GM20431 (cell line): ENCODE measurements at regions not wholly inside any gene's neighbourhood (a gene's known extent, or its start where the extent isn't known, plus 50 kb on each side); places are given as distances from the start of the nearest gene placed in this dataset.

Experiments used
- in situ Hi-C: fragments of 300-500 bp; cut with MseI, MboI; formaldehyde crosslinking; loops from one replicate; pipeline ENCODE4 v1.15.0; 2020; ENCODE audit warnings: low sequenced_read_pairs; ENCODE audit not compliant: unreplicated experiment

DNA sequence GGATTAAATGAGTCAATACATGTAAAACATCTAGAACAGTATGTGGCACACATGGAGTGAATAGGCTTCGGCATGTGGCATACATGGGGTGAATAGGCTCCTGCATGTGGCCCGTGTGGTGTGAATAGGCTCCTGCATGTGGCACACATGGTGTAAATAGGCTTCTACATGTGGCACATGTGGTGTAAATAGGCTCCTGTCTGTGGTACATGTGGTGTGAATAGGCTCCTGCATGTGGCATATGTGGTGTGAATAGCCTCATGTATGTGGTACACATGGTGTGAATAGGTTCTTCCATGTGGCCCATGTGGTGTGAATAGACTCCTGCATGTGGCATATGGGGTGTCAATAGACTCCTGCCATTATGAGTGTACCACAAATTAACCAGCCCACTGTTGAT lies 219.1 kb upstream of the KIRREL3 start:
- in situ Hi-C loops = no loop called here

DNA sequence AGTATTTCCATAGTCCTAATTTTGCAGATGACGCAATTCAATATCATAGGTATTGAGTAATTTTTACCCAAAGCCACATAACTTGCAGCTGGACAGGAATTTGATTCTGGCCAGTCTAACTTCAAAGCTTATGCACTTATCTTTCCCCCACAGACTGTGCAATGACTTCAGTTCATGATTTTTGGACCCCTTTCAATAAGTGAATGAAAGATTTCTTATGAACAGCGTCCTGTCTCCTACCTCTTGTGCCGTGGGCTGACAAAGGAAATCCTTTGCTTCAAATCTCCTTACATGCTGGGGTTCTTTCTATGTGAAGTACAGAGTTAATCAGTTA lies 217.7 kb upstream of the KIRREL3 start:
- in situ Hi-C loops = no loop called here

GRCh38 chr11:127217452-127218274 lies 217.1 kb upstream of the KIRREL3 start:
- in situ Hi-C loops = no loop called here

- in situ Hi-C loops = no loop called here
Measured at GRCh38 chr11:127205688-127206217, 205.2 kb upstream of the KIRREL3 start.

DNA sequence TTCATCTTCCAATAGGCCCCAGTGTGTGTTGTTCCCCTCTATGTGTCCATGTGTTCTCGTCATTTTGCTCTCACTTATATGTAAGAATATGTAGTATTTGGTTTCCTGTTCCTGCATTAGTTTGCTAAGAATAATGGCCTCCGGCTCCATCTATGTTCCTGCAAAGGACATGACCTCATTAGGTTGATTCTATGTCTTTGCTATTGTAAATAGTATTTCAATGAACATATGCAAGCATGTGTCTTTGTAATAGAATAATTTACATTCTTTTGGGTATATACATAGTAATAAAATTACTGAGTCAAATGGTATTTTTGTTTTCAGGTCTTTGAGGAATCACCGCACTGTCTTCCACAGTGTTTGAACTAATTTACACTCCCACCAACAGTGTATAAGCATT lies 202.9 kb upstream of the KIRREL3 start:
- in situ Hi-C loops = no loop called here

DNA sequence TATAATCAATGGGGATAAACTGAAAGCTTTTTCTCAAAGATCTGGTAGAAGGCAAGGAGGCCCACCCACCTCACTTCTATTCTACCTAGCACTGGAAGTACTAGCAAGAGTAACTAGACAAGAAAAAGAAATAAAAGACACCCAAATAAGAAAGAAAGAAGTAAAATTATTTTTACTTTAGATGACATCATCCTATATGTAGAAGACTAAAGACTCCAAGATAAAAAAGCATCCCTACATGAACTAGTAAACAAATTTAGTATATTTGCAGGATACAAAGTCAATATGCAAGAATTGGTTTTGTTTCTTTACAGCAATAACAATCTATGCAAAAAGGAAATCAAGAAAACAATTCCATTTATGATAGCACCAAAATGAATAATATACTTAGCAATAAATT lies 201.5 kb upstream of the KIRREL3 start:
- in situ Hi-C loops = no loop called here

- in situ Hi-C loops = no loop called here
Measured at GRCh38 chr11:127199306-127199801, 198.8 kb upstream of the KIRREL3 start.

- in situ Hi-C loops = no loop called here
Measured at GRCh38 chr11:127195501-127196120, 195.0 kb upstream of the KIRREL3 start.

- in situ Hi-C loops = no loop called here
Measured at GRCh38 chr11:127194521-127194920, 194.0 kb upstream of the KIRREL3 start.

GRCh38 chr11:127193950-127194349 lies 193.4 kb upstream of the KIRREL3 start:
- in situ Hi-C loops = no loop called here

GRCh38 chr11:127191689-127192088 lies 191.1 kb upstream of the KIRREL3 start:
- in situ Hi-C loops = no loop called here

- in situ Hi-C loops = no loop called here
Measured at GRCh38 chr11:127191261-127191660, 190.7 kb upstream of the KIRREL3 start.

GRCh38 chr11:127182586-127183203 lies 182.1 kb upstream of the KIRREL3 start:
- in situ Hi-C loops = no loop called here

GRCh38 chr11:127157225-127157624 lies 156.7 kb upstream of the KIRREL3 start:
- in situ Hi-C loops = no loop called here

GRCh38 chr11:127149410-127149809 lies 148.8 kb upstream of the KIRREL3 start:
- in situ Hi-C loops = no loop called here

DNA sequence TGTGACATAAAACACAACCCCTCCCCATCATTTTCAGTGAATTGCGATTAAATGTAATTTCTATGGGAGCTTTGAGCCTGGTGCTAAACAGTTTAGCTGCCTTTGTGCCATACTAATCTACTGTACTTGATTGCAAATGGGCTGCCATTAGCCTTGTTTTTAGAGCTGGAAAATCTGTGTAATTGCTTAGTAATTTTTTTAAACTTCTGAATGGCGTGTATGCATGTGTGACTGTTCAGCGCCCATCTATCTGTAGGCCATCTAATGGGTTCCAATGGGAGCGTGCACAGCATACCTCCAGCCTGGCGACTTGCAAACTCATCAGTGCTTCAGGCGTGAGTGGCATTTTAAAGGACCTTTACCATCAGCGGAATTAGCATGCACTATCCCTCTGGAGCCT lies 142.7 kb upstream of the KIRREL3 start:
- in situ Hi-C loops = no loop called here

DNA sequence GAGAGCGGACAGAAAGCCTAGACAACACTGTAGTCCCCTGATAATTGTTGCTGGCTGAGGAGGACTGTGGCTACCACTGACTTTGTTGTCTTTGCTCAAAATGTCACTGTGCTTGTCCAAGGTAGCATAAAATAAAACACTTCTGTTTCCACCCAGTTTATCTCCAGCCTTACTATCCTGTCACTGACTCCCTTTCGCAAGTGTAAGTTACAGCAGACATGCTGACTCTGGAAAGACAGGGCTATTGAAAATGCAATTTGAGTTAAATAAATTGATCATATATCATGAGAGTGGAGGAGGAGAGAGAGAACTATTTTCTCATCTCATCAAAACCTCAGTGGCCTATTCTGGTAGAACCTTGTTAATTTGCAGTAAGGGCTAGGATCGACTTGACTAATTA lies 138.0 kb upstream of the KIRREL3 start:
- in situ Hi-C loops = no loop called here

DNA sequence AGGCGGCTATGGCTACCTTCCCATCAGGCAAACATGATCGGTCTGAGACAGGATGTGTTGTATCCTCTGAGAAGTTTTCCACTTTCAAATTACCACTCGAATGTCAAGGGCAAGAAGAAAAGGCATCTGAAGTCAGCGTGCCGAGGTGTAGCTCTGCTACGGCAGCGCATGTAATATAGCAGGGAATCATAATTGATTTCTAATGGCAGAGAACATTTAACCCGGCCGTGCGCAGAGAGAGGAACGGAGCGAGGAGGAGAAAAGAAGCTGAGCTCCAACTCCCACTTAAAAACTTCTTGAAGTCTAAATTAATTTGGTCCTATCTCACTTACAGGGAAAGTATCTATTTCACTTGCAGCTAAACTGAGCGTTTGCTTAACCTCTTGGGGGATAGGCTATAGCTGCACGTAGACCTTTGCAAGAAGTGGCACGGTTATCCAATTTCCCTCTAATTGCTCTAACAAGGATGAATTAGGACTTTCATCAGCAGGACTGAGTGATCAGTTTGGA lies 137.3 kb upstream of the KIRREL3 start:
- in situ Hi-C loops = no loop called here

DNA sequence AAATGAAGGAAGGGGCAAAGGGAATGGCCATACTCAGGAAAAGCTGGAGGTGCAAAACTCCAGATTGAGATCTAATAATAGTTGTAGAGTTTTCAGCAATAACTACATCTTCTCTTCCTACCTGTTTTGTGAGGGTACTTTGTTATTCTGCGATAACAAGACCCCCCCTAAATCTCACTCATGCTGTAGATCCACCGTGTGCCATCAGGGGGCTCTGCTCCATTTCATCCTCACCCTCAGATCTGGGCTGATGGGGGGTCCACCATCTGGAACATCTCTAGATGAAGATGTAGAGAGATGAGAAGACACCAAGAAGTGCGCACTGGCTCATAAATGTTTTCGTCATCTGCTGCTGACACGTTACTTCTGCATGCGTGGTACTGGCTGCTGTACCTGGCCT lies 135.9 kb upstream of the KIRREL3 start:
- in situ Hi-C loops = no loop called here

DNA sequence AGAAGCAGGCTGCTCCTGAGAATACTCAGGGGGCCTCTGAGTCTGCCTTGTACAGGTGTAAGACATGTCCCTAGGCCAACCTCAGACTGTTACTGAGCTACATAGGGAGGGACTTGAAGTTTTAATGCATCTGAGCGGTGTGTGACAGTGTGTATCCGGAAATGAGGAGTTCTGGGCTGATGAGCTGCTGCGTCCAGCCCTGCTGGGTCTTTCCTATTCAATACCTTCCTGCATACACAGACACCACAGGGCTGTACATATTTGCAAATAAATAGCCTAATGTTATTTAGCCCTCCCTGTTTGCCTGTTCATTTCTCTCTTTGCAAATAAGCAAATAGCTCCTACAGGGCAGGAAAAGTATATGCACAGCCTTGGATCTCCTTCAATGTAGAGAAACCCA lies 134.7 kb upstream of the KIRREL3 start:
- in situ Hi-C loops = no loop called here

GRCh38 chr11:127133061-127133460 lies 132.5 kb upstream of the KIRREL3 start:
- in situ Hi-C loops = no loop called here
